ENCODE measurements at regions not wholly inside any gene's neighbourhood (a gene's known extent, or its start where the extent isn't known, plus 50 kb on each side); places are given as distances from the start of the nearest gene placed in this dataset.
"Not testable (repeated sequence)": the region's sequence is repeated elsewhere in the genome, so short reads cannot be mapped to it uniquely, and the experiment has no call there.

GRCh38 chr2:16348821-16349515 is 316.7 kb downstream of the CYRIA start:
- H3K4me3 ChIP-seq (ENCODE audit: low read depth, low read length) = no peak overlapping the region
- no peak for TF ChIP-seq CTCF (conservative IDR thresholded peaks at IDR 0.05; ENCODE audit: low read depth, low read length)
- DNase-seq (ENCODE audit: low read depth) = no peak

- no peak for DNase-seq (ENCODE audit: low read depth)
- no peak for TF ChIP-seq CTCF (conservative IDR thresholded peaks at IDR 0.05; ENCODE audit: low read depth, low read length)
- H3K4me3 ChIP-seq (ENCODE audit: low read depth, low read length) = no peak overlapping the region
Observed at GRCh38 chr2:16346671-16347070, 319.0 kb downstream of the CYRIA start.

GRCh38 chr2:16345231-16345630 is 320.4 kb downstream of the CYRIA start:
- not testable (repeated sequence) for DNase-seq (ENCODE audit: low read depth); H3K4me3 ChIP-seq (ENCODE audit: low read depth, low read length)

GRCh38 chr2:16339206-16339605 is 326.4 kb downstream of the CYRIA start:
- H3K4me3 ChIP-seq (ENCODE audit: low read depth, low read length) = no peak overlapping the region
- DNase-seq (ENCODE audit: low read depth) = no peak
- TF ChIP-seq CTCF (conservative IDR thresholded peaks at IDR 0.05; ENCODE audit: low read depth, low read length) = no peak

- DNase-seq (ENCODE audit: low read depth) = no peak
- TF ChIP-seq CTCF (conservative IDR thresholded peaks at IDR 0.05; ENCODE audit: low read depth, low read length) = no peak
- no peak overlapping the region for H3K4me3 ChIP-seq (ENCODE audit: low read depth, low read length)
Observed at GRCh38 chr2:16338026-16338425, 327.6 kb downstream of the CYRIA start.

GRCh38 chr2:16336916-16337315 is 328.7 kb downstream of the CYRIA start:
- no peak overlapping the region for H3K4me3 ChIP-seq (ENCODE audit: low read depth, low read length)
- no peak for TF ChIP-seq CTCF (conservative IDR thresholded peaks at IDR 0.05; ENCODE audit: low read depth, low read length)
- DNase-seq (ENCODE audit: low read depth) = no peak

- DNase-seq (ENCODE audit: low read depth) = no peak
- no peak for TF ChIP-seq CTCF (conservative IDR thresholded peaks at IDR 0.05; ENCODE audit: low read depth, low read length)
- H3K4me3 ChIP-seq (ENCODE audit: low read depth, low read length) = no peak overlapping the region
Observed at GRCh38 chr2:16336491-16336890, 329.1 kb downstream of the CYRIA start.

All from choroid plexus epithelial cell (primary cell).